ENCODE measurements at regions not wholly inside any gene's neighbourhood (a gene's known extent, or its start where the extent isn't known, plus 50 kb on each side); places are given as distances from the start of the nearest gene placed in this dataset.
A peak's percentile ranks its signal among the peaks of the same experiment; 100 is the strongest.

- no peak overlapping the region for H3K27ac Mint-ChIP-seq
- no peak for TF ChIP-seq CTCF (IDR thresholded peaks at IDR 0.05)
Measured at GRCh38 chr2:753123-753522, 75.9 kb upstream of the TMEM18 start.

GRCh38 chr2:751474-751873 lies 74.3 kb upstream of the TMEM18 start:
- Mint-ChIP-seq H3K4me1 (peaks cover 8% of the 10 kb centered on the region), H3K36me3 (ENCODE audit: low read depth) (peaks cover 31% of the 10 kb centered on the region), H3K4me3 (no peak overlapping the region), H3K27me3 (ENCODE audit: low read depth, poor library complexity) (no peaks in the 10 kb centered on the region), H3K9me3 (peaks cover 14% of the 10 kb centered on the region), H3K27ac (peak overlapping the region; percentile 84)
- TF ChIP-seq CTCF (IDR thresholded peaks at IDR 0.05) = no peak
- no peak for DNase-seq

More at GRCh38 chr2:753123-753522, 75.9 kb upstream of the TMEM18 start:
- Mint-ChIP-seq H3K9me3 (peaks cover 9% of the 10 kb centered on the region), H3K4me3 (no peak overlapping the region), H3K27me3 (ENCODE audit: low read depth, poor library complexity) (no peaks in the 10 kb centered on the region), H3K4me1 (peaks cover 8% of the 10 kb centered on the region), H3K36me3 (ENCODE audit: low read depth) (peaks cover 14% of the 10 kb centered on the region)
- no peak for DNase-seq

- Mint-ChIP-seq H3K27ac (no peak overlapping the region), H3K27me3 (ENCODE audit: low read depth, poor library complexity) (no peaks in the 10 kb centered on the region), H3K4me3 (no peak overlapping the region), H3K4me1 (peaks cover 8% of the 10 kb centered on the region), H3K9me3 (peaks cover 15% of the 10 kb centered on the region), H3K36me3 (ENCODE audit: low read depth) (peaks cover 35% of the 10 kb centered on the region)
- DNase-seq = no peak
- TF ChIP-seq CTCF (IDR thresholded peaks at IDR 0.05) = no peak
Measured at GRCh38 chr2:750628-751027, 73.4 kb upstream of the TMEM18 start.

- Mint-ChIP-seq H3K27me3 (ENCODE audit: low read depth, poor library complexity) (no peaks in the 10 kb centered on the region), H3K27ac (no peak overlapping the region), H3K9me3 (peaks cover 28% of the 10 kb centered on the region)
Measured at GRCh38 chr2:747762-748351, 70.7 kb upstream of the TMEM18 start.

GRCh38 chr2:746697-747096 lies 69.5 kb upstream of the TMEM18 start:
- no peaks in the 10 kb centered on the region for H3K27me3 Mint-ChIP-seq (ENCODE audit: low read depth, poor library complexity)
- no peak overlapping the region for H3K4me3 Mint-ChIP-seq
- H3K27ac Mint-ChIP-seq = no peak overlapping the region
- no peak for DNase-seq
- H3K36me3 Mint-ChIP-seq (ENCODE audit: low read depth) = peaks cover 55% of the 10 kb centered on the region
- peaks cover 24% of the 10 kb centered on the region for H3K4me1 Mint-ChIP-seq
- H3K9me3 Mint-ChIP-seq = peaks cover 28% of the 10 kb centered on the region
- no peak for TF ChIP-seq CTCF (IDR thresholded peaks at IDR 0.05)

More at GRCh38 chr2:747762-748351, 70.7 kb upstream of the TMEM18 start:
- Mint-ChIP-seq H3K4me3 (peak overlapping the region; percentile 20), H3K4me1 (peaks cover 13% of the 10 kb centered on the region), H3K36me3 (ENCODE audit: low read depth) (peaks cover 55% of the 10 kb centered on the region)
- no peak for DNase-seq
- no peak for TF ChIP-seq CTCF (IDR thresholded peaks at IDR 0.05)

GRCh38 chr2:744088-744487 lies 66.9 kb upstream of the TMEM18 start:
- DNase-seq = no peak
- no peak for TF ChIP-seq CTCF (IDR thresholded peaks at IDR 0.05)
- H3K4me1 Mint-ChIP-seq = peaks cover 35% of the 10 kb centered on the region
- peaks cover 28% of the 10 kb centered on the region for H3K9me3 Mint-ChIP-seq
- H3K27me3 Mint-ChIP-seq (ENCODE audit: low read depth, poor library complexity) = no peaks in the 10 kb centered on the region
- peaks cover 51% of the 10 kb centered on the region for H3K36me3 Mint-ChIP-seq (ENCODE audit: low read depth)
- H3K27ac Mint-ChIP-seq = no peak overlapping the region
- no peak overlapping the region for H3K4me3 Mint-ChIP-seq

Measured in nephron progenitor cell (in vitro differentiated cells).